CD4-positive, alpha-beta memory T cell (primary cell): ENCODE measurements at regions not wholly inside any gene's neighbourhood (a gene's known extent, or its start where the extent isn't known, plus 50 kb on each side); places are given as distances from the start of the nearest gene placed in this dataset.

Experiments
- CTCF ChIA-PET: fragments of 350-600 bp; sonication (Branson Sonifier 250); formaldehyde crosslinking; loops from one replicate; lab custom pipeline; 2021; ENCODE audit warnings: inconsistent platforms; ENCODE audit not compliant: partially characterized antibody; lab: Charles Lee
- POLR2A ChIA-PET: fragments of 350-600 bp; sonication (Branson Sonifier 250); formaldehyde crosslinking; loops from one replicate; lab custom pipeline; 2021; ENCODE audit not compliant: partially characterized antibody; lab: Charles Lee
- DNase-seq, 5 donors: peaks; one replicate each; pipeline versions ENCODE4 v3.0.0 to v3.0.0-alpha.2; 2020 to 2022; ENCODE audit warnings: mixed read lengths in 1 of 5
- H3K27ac ChIP-seq: one replicate; pipeline ENCODE4 v1.7.0; 2013; ENCODE audit warnings: low read depth, low read length
- H3K27me3 ChIP-seq: 2 replicates; pipeline ENCODE4 v1.7.0; 2013; ENCODE audit warnings: mild to moderate bottlenecking, low read length, moderate library complexity; ENCODE audit not compliant: insufficient read depth
- H3K36me3 ChIP-seq: 2 replicates; pipeline ENCODE4 v1.7.0; 2013; ENCODE audit warnings: mild to moderate bottlenecking, low read length, moderate library complexity; ENCODE audit not compliant: insufficient read depth
- H3K4me1 ChIP-seq: 2 replicates; pipeline ENCODE4 v1.7.0; 2013; ENCODE audit warnings: mild to moderate bottlenecking, low read length, moderate library complexity; ENCODE audit not compliant: insufficient read depth
- H3K4me3 ChIP-seq, 2 donors: one replicate each; pipeline ENCODE4 v1.7.0; 2013; ENCODE audit warnings: low read length in 2 of 2, mild to moderate bottlenecking in 1 of 2
- H3K9me3 ChIP-seq, 2 donors: one replicate each; pipeline ENCODE4 v1.7.0; 2013; ENCODE audit warnings: low read length in 2 of 2, control low read depth in 1 of 2; ENCODE audit not compliant: control insufficient read depth in 1 of 2
- H3K27ac Mint-ChIP-seq, 7 donors: one replicate each; pipeline ENCODE4 v1.8.0; 2020 to 2021; ENCODE audit warnings: mixed read lengths in 7 of 7, mild to moderate bottlenecking in 6 of 7, inconsistent platforms in 3 of 7, moderate library complexity in 3 of 7
- H3K27me3 Mint-ChIP-seq, 2 donors: one replicate each; pipeline ENCODE4 v1.8.0; 2020 to 2021; ENCODE audit warnings: mixed read lengths in 2 of 2
- H3K36me3 Mint-ChIP-seq, 2 donors: one replicate each; pipeline ENCODE4 v1.8.0; 2020 to 2021; ENCODE audit warnings: mixed read lengths in 2 of 2, inconsistent platforms in 1 of 2, mild to moderate bottlenecking in 1 of 2
- H3K4me1 Mint-ChIP-seq, 4 donors: one replicate each; pipeline ENCODE4 v1.8.0; 2020 to 2021; ENCODE audit warnings: mixed read lengths in 4 of 4, mild to moderate bottlenecking in 1 of 4
- H3K4me3 Mint-ChIP-seq, 8 donors: one replicate each; pipeline ENCODE4 v1.8.0; 2020 to 2021; ENCODE audit warnings: mixed read lengths in 8 of 8, mild to moderate bottlenecking in 7 of 8, moderate library complexity in 6 of 8, inconsistent platforms in 3 of 8
- H3K9me3 Mint-ChIP-seq, 8 donors: one replicate each; pipeline ENCODE4 v1.8.0; 2020 to 2021; ENCODE audit warnings: mixed read lengths in 8 of 8, mild to moderate bottlenecking in 5 of 8, inconsistent platforms in 3 of 8, moderate library complexity in 1 of 8
- intact Hi-C: fragments of 100-400 bp; cut with micrococcal nuclease; formaldehyde crosslinking; loops from one replicate; pipeline ENCODE4 v1.15.1; 2023

DNA sequence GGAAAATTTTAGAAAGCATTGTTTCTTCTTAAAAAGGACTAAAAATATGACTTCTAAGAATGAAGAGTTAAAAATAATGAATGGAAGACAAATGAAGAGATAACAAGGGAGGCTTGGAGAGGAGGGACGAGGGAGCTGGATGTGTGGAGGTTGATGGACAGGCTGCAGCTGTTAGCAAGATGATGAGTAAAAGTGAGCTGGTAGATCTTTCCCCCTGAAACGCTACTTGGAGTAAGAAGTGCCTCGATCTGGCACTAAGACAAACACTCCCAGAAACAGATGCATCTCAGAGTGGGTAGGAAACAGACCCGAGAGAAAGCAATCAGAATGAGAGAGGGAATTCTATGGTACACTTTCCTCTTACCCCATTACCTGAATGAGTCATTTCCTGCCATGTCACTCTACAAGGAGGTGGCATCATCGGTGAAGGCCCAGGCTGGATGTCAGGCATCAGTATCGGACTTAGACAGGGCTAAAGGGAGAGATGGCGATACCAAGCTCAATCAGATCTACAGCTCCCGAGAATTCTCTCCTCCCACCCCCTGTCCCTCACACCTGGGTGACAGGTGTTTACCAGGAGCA lies 154.1 kb upstream of the BMP2 start:
- intact Hi-C loops = no loop called here
- Mint-ChIP-seq H3K4me3 (no peak overlapping the region), H3K27me3 (no peaks in the 10 kb centered on the region), H3K27ac (no peak overlapping the region), H3K36me3 (no peaks in the 10 kb centered on the region), H3K4me1 (no peaks in the 10 kb centered on the region), H3K9me3 (peaks cover 0 to 14% (median 7%) of the 10 kb centered on the region in 8 donors)
- Histone ChIP-seq H3K36me3 (no peaks in the 10 kb centered on the region), H3K27me3 (no peaks in the 10 kb centered on the region), H3K4me1 (no peaks in the 10 kb centered on the region), H3K9me3 (no peaks in the 10 kb centered on the region), H3K27ac (no peak overlapping the region), H3K4me3 (no peak overlapping the region)
- CTCF ChIA-PET = no interaction called here
- no peak for DNase-seq
- POLR2A ChIA-PET = no interaction called here

DNA sequence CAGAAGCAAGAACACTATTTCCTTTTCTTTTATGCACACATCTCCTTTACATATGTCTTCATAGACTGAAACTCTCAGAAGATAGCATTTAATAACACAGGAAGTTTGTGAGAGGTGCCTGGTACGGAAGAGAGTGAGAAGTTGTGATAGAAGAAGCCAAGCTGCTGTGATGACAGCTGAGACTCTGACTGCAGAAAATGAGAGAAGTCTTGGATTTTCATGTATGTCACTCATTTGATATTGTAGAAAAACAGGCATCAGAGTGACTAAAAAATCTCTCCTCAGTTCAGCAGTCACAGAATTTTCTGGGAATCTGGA lies 154.9 kb upstream of the BMP2 start:
- H3K27ac ChIP-seq = no peak overlapping the region
- CTCF ChIA-PET = no interaction called here
- H3K4me3 ChIP-seq = no peak overlapping the region
- H3K36me3 Mint-ChIP-seq = no peaks in the 10 kb centered on the region
- intact Hi-C loops = no loop called here
- H3K4me1 Mint-ChIP-seq = no peaks in the 10 kb centered on the region
- POLR2A ChIA-PET = no interaction called here
- no peak for DNase-seq
- H3K4me3 Mint-ChIP-seq = no peak overlapping the region
- no peaks in the 10 kb centered on the region for H3K36me3 ChIP-seq
- H3K9me3 Mint-ChIP-seq = peaks cover 0 to 14% (median 6%) of the 10 kb centered on the region in 8 donors
- no peaks in the 10 kb centered on the region for H3K9me3 ChIP-seq
- H3K4me1 ChIP-seq = no peaks in the 10 kb centered on the region
- no peaks in the 10 kb centered on the region for H3K27me3 ChIP-seq
- H3K27me3 Mint-ChIP-seq = no peaks in the 10 kb centered on the region
- no peak overlapping the region for H3K27ac Mint-ChIP-seq

DNA sequence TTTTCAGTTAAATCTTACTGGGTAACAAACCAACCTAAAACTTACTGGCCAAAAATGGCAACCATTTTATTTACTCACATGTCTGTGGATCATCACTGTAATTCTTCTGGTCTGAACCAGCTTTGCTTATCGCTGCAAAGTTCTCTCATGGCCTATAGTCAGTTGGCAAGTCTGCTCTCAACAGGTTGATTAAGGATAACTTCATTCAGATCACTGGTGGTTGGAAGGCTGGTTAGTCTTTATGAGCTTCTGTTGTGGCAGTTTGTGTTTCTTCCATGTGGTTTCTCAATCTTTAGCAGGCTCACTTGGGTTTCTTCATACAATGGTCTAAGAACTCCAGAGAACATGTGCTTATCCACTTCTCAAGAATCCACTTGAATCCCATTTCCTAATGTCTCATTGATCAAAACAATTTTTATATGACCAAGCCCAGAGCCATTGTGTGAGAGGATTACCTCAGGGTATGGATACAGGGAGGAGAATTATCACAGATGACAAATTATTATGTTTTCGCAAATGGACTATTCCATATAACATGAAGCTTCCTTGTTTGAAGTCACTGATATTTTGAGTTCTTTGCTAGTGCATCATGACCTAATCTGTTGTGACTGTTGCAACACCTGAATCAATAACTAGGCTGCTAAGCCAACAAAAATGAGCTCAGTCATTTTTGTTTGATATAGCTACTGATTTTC lies 155.4 kb upstream of the BMP2 start:
- no peaks in the 10 kb centered on the region for H3K4me1 Mint-ChIP-seq
- CTCF ChIA-PET = no interaction called here
- H3K9me3 Mint-ChIP-seq = peaks cover 0 to 14% (median 6%) of the 10 kb centered on the region in 8 donors
- intact Hi-C loops = no loop called here
- no peaks in the 10 kb centered on the region for H3K27me3 ChIP-seq
- no peak overlapping the region for H3K27ac ChIP-seq
- no peak overlapping the region for H3K27ac Mint-ChIP-seq
- H3K4me1 ChIP-seq = no peaks in the 10 kb centered on the region
- no peaks in the 10 kb centered on the region for H3K36me3 ChIP-seq
- no peaks in the 10 kb centered on the region for H3K27me3 Mint-ChIP-seq
- no peak overlapping the region for H3K4me3 Mint-ChIP-seq
- DNase-seq = no peak
- H3K9me3 ChIP-seq = no peaks in the 10 kb centered on the region
- POLR2A ChIA-PET = no interaction called here
- no peak overlapping the region for H3K4me3 ChIP-seq
- H3K36me3 Mint-ChIP-seq = no peaks in the 10 kb centered on the region

DNA sequence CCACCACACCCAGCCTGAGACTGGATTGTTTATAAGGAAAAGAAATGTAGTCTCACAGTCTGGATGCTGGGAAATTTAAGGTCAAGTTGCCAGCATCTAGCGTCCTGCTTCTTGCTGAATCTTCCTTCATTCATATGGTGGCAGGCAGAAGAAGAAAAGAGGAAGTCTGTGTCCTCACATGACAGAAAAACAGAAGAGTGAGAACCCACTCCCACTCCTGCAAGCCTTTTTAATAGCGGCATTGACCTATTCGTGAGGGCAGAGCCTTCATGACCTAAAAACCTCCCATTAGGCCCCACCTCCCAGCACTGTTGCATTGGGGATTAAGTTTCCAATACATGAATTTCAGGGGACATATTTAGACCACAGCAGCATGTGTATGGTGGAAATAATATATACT lies 160.8 kb upstream of the BMP2 start:
- Histone ChIP-seq H3K36me3 (no peaks in the 10 kb centered on the region), H3K4me3 (no peak overlapping the region), H3K27ac (no peak overlapping the region), H3K9me3 (no peaks in the 10 kb centered on the region), H3K4me1 (no peaks in the 10 kb centered on the region), H3K27me3 (no peaks in the 10 kb centered on the region)
- intact Hi-C loops = no loop called here
- no peak for DNase-seq
- Mint-ChIP-seq H3K36me3 (no peaks in the 10 kb centered on the region), H3K4me3 (no peak overlapping the region), H3K9me3 (peaks cover 0 to 9% (median 3%) of the 10 kb centered on the region in 8 donors), H3K27ac (no peak overlapping the region), H3K27me3 (no peaks in the 10 kb centered on the region), H3K4me1 (no peaks in the 10 kb centered on the region)
- POLR2A ChIA-PET = no interaction called here
- CTCF ChIA-PET = no interaction called here

- Mint-ChIP-seq H3K4me1 (no peaks in the 10 kb centered on the region), H3K27me3 (no peaks in the 10 kb centered on the region), H3K9me3 (peaks cover 0 to 11% (median 3%) of the 10 kb centered on the region in 8 donors), H3K36me3 (no peaks in the 10 kb centered on the region), H3K4me3 (no peak overlapping the region), H3K27ac (no peak overlapping the region)
- Histone ChIP-seq H3K27me3 (no peaks in the 10 kb centered on the region), H3K4me3 (no peak overlapping the region), H3K36me3 (no peaks in the 10 kb centered on the region), H3K9me3 (no peaks in the 10 kb centered on the region), H3K27ac (no peak overlapping the region), H3K4me1 (no peaks in the 10 kb centered on the region)
- intact Hi-C loops = no loop called here
- POLR2A ChIA-PET = no interaction called here
- DNase-seq = no peak
- CTCF ChIA-PET = no interaction called here
Observed at GRCh38 chr20:6605055-6605935, 162.2 kb upstream of the BMP2 start.

DNA sequence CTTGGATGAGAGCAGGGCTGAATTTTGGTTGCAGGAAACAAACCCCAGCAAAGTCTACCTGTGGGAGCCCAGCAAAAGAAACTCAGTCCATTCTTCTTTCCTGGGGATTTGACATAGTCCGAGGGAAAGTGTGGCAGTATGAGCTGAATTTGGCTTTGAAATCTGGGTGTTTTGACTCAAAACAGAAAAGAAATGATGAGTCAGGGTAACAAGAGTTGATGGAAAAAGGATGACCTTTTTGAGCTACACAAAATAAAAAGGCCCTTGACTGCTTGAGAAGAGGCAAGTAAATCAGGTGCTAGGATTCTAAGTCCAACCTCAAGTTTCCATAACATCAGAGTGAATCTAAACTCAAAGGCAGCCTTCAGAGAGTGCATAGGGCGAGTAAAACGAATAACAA lies 163.3 kb upstream of the BMP2 start:
- Histone ChIP-seq H3K4me1 (no peaks in the 10 kb centered on the region), H3K9me3 (no peaks in the 10 kb centered on the region), H3K27ac (no peak overlapping the region), H3K4me3 (no peak overlapping the region), H3K27me3 (no peaks in the 10 kb centered on the region), H3K36me3 (no peaks in the 10 kb centered on the region)
- no peaks in the 10 kb centered on the region for H3K4me1 Mint-ChIP-seq
- DNase-seq = no peak
- H3K9me3 Mint-ChIP-seq = peaks cover 0 to 11% (median 4%) of the 10 kb centered on the region in 8 donors
- H3K27ac Mint-ChIP-seq = no peak overlapping the region
- intact Hi-C loops = no loop called here
- ChIA-PET POLR2A (no interaction called here), CTCF (no interaction called here)
- no peaks in the 10 kb centered on the region for H3K27me3 Mint-ChIP-seq
- H3K36me3 Mint-ChIP-seq = no peaks in the 10 kb centered on the region
- no peak overlapping the region for H3K4me3 Mint-ChIP-seq

GRCh38 chr20:6599876-6600735 lies 167.4 kb upstream of the BMP2 start:
- CTCF ChIA-PET = no interaction called here
- no peaks in the 10 kb centered on the region for H3K4me1 Mint-ChIP-seq

More at GRCh38 chr20:6599876-6600735, 167.4 kb upstream of the BMP2 start:
- POLR2A ChIA-PET = no interaction called here
- no peaks in the 10 kb centered on the region for H3K27me3 ChIP-seq
- H3K36me3 Mint-ChIP-seq = no peaks in the 10 kb centered on the region
- H3K4me1 ChIP-seq = no peaks in the 10 kb centered on the region
- H3K27ac Mint-ChIP-seq = no peak overlapping the region
- DNase-seq = no peak
- no peaks in the 10 kb centered on the region for H3K36me3 ChIP-seq
- H3K27me3 Mint-ChIP-seq = no peaks in the 10 kb centered on the region
- no peak overlapping the region for H3K27ac ChIP-seq
- H3K4me3 Mint-ChIP-seq = no peak overlapping the region
- no peak overlapping the region for H3K4me3 ChIP-seq
- intact Hi-C loops = no loop called here
- peaks cover 0 to 14% (median 5%) of the 10 kb centered on the region in 8 donors for H3K9me3 Mint-ChIP-seq
- H3K9me3 ChIP-seq = no peaks in the 10 kb centered on the region
